LNCaP clone FGC (cell line): ENCODE measurements at regions not wholly inside any gene's neighbourhood (a gene's known extent, or its start where the extent isn't known, plus 50 kb on each side); places are given as distances from the start of the nearest gene placed in this dataset.
"Not testable (repeated sequence)": the region's sequence is repeated elsewhere in the genome, so short reads cannot be mapped to it uniquely, and the experiment has no call there.

Source experiments
- DNase-seq: peaks from one replicate; pipeline ENCODE4 v3.0.0-alpha.2; 2011; ENCODE audit warnings: low read depth
- H3K4me3 ChIP-seq: 2 replicates; pipeline ENCODE4 v1.5.1; 2011; ENCODE audit warnings: mild to moderate bottlenecking, low read depth, low read length, control low read depth
- TF ChIP-seq, protein P1 (sequence below): IDR thresholded peaks from 2 replicates; pipeline ENCODE4 v1.5.1; 2012; ENCODE audit warnings: mild to moderate bottlenecking; ENCODE audit not compliant: control insufficient read depth, insufficient read depth; ENCODE audit errors: extremely low read depth

DNA sequence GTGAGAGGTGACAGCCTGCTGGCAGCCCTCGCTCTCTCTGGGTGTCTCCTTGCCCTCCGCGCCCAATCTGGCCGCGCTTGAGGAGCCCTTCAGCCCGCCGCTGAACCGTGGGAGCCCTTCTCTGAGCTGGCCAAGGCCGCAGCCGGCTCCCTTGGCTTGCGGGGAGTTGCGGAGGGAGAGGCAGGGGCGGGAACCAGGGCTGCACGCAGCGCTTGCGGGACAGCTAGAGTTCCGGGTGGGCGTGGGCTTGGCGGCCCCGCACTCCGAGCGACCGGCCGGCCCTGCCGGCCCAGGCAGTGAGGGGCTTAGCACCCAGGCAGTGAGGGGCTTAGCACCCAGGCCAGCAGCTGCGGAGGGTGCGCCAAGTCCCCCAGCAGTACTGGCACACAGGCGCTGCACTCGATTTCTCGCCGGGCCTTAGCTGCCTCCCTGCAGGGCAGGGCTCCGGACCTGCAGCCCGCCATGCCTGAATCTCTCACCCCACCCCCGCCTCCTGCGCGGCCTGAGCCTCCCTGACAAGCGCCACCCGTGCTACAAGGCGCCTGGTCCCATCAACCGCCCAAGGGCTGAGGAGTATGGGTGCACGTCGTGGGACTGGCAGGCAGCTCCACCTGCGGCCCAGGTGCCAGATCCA lies 1526.1 kb downstream of the FAM181B start:
- TF ChIP-seq, protein P1, sequence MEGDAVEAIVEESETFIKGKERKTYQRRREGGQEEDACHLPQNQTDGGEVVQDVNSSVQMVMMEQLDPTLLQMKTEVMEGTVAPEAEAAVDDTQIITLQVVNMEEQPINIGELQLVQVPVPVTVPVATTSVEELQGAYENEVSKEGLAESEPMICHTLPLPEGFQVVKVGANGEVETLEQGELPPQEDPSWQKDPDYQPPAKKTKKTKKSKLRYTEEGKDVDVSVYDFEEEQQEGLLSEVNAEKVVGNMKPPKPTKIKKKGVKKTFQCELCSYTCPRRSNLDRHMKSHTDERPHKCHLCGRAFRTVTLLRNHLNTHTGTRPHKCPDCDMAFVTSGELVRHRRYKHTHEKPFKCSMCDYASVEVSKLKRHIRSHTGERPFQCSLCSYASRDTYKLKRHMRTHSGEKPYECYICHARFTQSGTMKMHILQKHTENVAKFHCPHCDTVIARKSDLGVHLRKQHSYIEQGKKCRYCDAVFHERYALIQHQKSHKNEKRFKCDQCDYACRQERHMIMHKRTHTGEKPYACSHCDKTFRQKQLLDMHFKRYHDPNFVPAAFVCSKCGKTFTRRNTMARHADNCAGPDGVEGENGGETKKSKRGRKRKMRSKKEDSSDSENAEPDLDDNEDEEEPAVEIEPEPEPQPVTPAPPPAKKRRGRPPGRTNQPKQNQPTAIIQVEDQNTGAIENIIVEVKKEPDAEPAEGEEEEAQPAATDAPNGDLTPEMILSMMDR = no peak
- H3K4me3 ChIP-seq = no peak overlapping the region
- DNase-seq = no peak

DNA sequence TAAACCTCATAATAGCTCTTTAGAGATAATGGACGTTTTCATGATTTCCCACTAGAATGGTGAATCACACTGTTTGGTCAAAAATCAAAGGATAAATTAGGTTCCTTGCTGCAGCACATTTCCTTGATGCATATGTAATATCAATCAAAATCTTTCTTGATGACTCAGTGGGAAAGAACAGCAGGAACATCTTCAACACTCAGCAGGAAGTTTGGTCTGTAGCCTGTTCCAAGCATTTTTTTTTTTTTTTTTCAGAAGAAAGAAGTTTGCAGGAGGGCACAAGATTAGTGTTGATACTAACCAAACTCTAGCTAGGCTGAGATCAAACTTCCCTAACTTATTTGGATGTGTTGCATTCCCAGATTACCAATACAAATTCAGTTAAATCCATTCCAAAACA lies 1529.8 kb downstream of the FAM181B start:
- no peak for DNase-seq
- TF ChIP-seq, protein P1 = no peak

DNA sequence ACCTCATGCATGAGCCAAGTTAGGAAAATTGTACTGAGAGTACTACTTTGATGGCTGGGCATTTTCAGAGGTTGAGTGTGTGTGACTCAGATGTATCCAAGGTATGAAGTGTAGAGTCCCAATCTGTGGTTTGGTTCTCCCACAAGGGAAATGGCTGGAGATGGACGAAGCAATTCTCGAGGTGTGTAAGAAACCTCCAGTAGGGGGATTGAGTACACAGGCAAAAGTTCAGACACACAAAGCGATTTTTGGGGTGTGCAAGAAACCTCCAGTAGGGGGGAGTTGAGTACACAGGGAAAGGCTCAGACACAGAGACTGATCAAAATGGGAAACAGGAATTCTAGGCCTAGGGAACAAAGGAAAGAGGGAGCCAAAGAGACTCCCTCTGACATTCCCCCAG lies 1536.3 kb downstream of the FAM181B start:
- H3K4me3 ChIP-seq = no peak overlapping the region
- DNase-seq = no peak
- TF ChIP-seq, protein P1 = no peak

More for the DNA sequence above, 1529.8 kb downstream of the FAM181B start:
- H3K4me3 ChIP-seq = no peak overlapping the region

DNA sequence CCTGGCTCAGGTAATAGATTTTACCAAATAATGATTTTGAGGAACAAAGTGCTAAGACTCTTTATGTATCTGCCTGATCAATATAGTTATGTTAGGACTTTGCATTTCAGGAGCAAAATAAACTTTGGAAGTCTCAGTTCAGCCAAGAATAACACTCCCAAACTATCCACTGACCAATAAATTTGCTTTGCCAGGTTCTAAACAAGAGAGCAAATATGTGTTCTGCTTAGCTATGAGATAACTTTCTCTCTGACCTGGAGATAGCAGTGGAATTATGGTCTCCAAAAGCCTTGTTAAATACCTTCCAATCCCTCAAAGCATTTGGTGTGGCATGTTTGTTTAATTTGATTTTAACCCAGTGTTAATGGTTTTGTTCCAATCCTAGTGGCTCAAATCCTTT lies 1541.1 kb downstream of the FAM181B start:
- peak; percentile 72 for DNase-seq
- TF ChIP-seq, protein P1 = no peak
- H3K4me3 ChIP-seq = no peak overlapping the region

- TF ChIP-seq, protein P1 = no peak
These were observed 1543.1 kb downstream of the FAM181B start for GRCh38 chr11:81190546-81190945.

DNA sequence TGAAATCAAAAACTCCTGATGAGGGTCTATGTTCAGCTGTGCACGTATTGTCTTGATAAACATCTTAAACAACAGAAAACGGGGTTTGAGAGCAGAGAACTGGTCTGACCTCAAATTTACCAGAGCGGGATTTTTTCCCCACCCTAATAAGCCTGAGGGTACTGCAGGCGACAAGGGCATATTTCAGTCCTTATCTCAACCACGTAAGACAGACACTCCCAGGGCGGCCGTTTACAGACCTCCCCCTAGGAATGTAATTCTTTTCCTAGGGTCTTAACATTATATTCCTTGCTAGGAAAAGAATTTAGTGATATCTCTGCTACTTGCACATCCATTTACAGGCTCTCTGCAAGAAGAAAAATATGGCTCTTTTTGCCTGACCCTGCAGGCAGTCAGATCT lies 1546.6 kb downstream of the FAM181B start:
- not testable (repeated sequence) for H3K4me3 ChIP-seq, DNase-seq

More at GRCh38 chr11:81190546-81190945, 1543.1 kb downstream of the FAM181B start:
- no peak for DNase-seq
- H3K4me3 ChIP-seq = no peak overlapping the region

GRCh38 chr11:81174646-81175330 lies 1558.9 kb downstream of the FAM181B start:
- H3K4me3 ChIP-seq = no peak overlapping the region
- TF ChIP-seq, protein P1 = no peak
- DNase-seq = no peak
